ENCODE measurements at regions not wholly inside any gene's neighbourhood (a gene's known extent, or its start where the extent isn't known, plus 50 kb on each side); places are given as distances from the start of the nearest gene placed in this dataset.

GRCh38 chr2:226431288-226431948 lies 368.2 kb downstream of the IRS1 start:
- peak; percentile 49 for DNase-seq (ENCODE audit: low read depth)

- DNase-seq (ENCODE audit: low read depth) = no peak
Observed at GRCh38 chr2:226429476-226429875, 370.1 kb downstream of the IRS1 start.

DNA sequence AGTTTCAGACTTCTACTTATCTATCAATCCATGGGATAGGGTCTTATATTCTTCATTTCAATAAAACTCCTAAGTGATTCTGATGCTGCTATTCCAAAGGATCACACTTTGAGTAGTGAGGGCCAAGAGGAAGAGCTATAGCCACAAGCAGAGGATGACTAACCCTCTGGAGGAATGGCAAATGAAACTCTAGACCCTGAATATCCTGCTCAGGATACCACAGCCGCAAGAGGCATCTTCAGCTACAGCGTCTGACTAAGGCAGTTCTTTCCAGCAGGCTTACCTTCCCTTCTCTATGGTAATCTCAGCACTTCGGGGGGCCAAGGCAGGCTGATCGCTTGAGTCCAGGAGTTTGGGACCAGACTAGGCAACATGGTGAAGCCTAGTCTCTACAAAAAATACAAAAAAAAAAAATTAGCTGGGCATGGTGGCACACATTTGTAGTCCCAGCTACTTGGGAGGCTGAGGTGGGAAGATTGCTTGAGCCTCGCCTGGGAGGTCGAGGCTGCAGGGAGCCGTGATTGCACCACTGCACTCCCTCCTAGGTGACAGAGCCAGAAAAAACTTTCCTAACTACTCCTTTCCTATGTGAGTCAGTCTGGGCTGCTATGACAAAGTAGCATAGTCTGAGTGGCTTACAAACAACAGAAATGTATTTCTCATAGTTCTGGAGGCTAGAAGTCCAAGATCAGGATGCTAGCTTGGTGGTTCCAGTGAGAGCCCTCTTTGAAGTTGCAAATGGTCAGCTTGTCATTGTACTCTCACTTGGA lies 371.9 kb downstream of the IRS1 start:
- DNase-seq (ENCODE audit: low read depth) = peak; percentile 78

DNA sequence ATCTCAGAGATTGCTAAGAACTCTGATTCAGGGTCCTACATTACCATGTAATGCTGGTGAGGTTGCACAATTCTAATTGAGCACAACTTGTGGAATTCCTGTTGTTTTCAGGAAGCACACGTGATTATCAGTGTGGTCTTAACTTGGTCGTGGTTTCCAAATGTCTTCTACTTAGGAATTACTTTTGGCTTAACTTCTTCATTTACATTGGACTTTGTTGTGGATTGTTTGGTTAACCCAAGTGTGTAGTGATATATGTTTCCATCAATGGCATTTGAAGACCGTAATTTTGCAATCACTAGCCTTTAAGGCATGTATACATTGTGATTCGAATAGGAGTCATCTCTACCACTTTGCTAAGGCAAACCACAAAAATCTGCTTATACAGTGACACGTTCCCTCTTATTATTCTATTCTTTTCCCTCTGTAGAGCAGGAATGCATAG lies 373.3 kb downstream of the IRS1 start:
- peak; percentile 62 for DNase-seq (ENCODE audit: low read depth)

DNA sequence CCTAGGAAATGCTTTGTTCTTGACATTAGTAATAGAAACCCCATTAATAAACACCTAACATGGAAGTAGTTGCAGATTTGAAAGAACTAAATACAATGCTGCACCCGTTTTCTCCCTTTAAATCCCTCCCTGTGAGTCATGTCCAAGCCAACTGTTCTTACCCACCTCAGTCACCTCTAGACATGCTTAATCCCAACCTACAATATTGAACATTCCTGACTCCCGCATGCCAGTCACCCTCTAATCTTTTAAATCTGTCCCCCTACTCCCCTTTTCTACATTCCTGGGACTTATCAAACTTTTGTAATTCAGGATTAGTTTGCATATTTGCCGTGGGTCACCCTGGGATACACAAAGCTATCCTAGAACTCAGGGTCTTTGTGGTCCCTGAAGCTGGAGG lies 374.6 kb downstream of the IRS1 start:
- DNase-seq (ENCODE audit: low read depth) = no peak

GRCh38 chr2:226423498-226423960 lies 376.1 kb downstream of the IRS1 start:
- DNase-seq (ENCODE audit: low read depth) = no peak

GRCh38 chr2:226420646-226421045 lies 379.0 kb downstream of the IRS1 start:
- no peak for DNase-seq (ENCODE audit: low read depth)

DNA sequence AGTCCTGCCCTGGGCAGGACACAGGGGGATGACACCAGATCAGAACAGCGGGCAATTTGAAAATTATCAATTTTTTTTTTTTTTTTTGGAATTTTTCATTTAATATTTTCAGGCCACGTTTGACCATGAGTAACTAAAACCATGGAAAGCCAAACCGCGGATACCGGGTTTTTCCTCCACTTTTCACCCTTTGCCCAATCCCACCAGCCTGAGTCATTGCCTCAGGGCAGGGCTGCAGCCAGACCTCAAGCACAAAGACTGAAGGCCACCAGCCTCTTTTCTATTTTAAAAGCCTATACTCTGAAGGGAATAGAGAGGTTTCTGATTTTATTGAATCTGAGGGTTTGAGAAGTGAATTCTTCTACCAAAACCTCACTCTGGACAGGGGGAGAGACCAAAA lies 381.1 kb downstream of the IRS1 start:
- DNase-seq (ENCODE audit: low read depth) = no peak

- DNase-seq (ENCODE audit: low read depth) = no peak
Observed at GRCh38 chr2:226414335-226414734, 385.3 kb downstream of the IRS1 start.

GRCh38 chr2:226413498-226414130 lies 386.0 kb downstream of the IRS1 start:
- no peak for DNase-seq (ENCODE audit: low read depth)

DNA sequence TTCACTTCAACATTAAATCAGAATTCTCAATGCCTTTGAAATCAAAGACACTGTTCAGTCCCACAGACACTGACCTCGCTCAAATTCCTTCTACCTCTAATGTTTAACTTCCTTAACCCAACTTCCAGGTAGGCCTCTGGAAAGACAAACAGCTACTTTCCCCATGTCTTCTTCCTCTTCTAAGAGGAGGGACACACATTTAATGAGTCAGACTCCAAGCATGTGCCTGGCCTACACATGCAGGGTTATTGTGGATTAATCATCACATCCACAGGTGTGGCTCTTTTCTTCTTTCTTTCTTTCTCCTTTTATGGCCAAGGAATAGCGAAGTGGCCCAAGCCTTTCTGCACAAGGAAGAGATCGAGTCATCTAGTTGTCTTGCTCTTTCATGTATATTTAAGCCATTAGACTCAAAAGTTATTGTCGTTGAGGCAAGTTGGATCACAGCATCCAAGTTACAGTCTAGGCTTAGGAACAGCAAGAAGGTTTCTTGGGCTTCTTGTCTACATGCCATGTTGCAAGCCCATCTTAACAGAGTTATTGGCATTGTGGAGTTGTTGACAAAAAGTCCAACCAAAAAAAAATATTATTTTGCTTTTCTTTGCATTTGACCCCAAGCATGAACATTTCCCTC lies 387.8 kb downstream of the IRS1 start:
- no peak for DNase-seq (ENCODE audit: low read depth)

DNA sequence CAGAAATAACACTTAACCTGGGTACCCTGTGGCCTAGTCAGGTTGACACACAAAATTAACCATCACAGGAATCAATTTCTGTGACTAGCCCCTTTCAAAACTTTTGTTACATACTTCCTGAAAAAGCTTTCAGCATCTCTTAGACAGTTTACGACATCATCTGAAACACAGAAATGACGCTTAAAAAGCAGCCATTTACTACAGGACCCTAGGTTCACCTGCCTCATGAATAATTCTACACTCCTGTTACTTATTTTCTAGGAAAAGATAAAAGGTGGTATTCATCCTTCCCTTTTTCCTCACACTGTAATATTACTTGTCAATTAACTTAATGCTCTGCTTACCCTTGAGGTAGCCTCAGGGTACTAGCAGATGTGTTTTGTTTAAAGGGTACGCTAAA lies 388.4 kb downstream of the IRS1 start:
- no peak for DNase-seq (ENCODE audit: low read depth)

DNA sequence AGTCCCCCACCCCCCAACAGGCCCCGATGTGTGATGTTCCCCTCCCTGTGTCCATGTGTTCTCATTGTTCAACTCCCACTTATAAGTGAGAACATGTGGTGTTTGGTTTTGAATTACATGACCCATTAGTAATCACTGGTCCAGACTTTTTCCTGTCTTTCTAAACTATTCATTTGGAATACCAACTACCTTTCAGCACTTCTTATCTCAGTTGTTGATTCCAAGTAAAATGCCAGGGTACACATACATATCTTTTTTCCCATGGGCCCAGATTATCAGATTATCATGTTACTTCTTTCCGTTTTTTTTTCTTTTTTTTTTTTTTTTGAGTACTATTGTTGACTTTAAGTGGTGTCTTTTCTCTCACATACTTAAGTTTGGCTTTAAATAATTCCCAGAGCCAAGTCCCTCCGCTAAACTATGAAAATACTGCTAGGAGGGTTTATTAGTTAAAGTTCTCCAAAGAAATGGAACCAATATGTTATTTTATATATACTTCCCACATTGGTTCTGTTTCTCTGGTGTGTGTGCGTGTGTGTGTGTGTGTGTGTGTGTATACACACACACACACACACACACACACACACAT lies 389.3 kb downstream of the IRS1 start:
- DNase-seq (ENCODE audit: low read depth) = no peak

GRCh38 chr2:226409134-226409533 lies 390.5 kb downstream of the IRS1 start:
- DNase-seq (ENCODE audit: low read depth) = no peak

DNA sequence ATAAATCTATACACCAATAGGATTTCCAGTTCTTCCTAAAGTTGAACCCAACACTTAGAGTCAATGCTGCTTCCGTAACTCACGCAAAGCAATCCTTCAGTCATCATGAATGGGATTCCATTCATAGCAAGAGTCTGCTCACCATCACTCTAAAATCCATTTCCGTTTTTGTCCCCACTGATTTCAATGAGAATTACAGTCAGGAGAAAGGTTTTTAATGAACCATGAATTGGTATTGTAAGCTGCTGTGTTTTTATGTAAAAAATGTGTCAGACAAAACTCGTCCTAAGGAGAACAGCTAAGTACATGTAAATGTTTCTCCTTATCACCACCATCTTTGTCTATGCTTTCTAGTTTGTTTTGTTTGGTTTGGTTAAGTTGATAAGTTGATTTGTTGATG lies 391.5 kb downstream of the IRS1 start:
- DNase-seq (ENCODE audit: low read depth) = no peak

DNA sequence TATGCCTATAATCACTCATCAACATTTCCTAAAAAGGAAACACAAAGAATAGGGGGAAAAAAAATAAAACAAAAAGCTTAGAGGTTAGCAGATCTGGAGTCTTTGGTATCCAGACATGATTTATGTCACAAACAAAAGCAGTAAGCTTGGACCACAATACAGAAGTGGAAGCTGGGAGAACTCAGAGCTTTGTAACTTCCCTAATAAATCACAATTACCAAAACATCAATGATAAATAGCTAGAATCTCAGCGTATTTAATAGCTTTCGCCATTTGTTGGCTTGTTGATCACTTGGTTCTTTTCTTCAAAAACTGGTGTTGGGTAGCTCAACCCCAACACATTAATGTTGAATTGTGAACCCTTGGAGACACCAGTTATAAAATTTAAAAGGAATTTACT lies 392.5 kb downstream of the IRS1 start:
- DNase-seq (ENCODE audit: low read depth) = no peak

DNA sequence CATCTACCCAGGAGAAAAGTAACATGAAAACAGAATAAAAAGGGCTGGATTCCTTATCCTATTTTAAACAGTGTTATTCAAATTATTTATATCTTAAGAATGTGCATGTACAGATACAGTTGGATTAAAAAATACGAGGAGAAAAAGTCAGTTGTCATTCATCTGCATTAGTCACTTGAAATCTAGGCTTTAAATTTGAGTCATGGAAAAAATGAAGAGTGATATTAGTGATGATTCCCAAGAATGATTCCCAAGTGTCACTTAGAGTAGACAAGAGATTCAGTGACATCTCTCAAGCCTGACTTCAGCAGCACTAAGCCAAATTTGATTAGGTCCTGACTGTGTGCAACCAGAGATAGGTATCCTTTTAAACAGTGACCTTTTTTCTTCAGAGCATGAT lies 394.2 kb downstream of the IRS1 start:
- no peak for DNase-seq (ENCODE audit: low read depth)

DNA sequence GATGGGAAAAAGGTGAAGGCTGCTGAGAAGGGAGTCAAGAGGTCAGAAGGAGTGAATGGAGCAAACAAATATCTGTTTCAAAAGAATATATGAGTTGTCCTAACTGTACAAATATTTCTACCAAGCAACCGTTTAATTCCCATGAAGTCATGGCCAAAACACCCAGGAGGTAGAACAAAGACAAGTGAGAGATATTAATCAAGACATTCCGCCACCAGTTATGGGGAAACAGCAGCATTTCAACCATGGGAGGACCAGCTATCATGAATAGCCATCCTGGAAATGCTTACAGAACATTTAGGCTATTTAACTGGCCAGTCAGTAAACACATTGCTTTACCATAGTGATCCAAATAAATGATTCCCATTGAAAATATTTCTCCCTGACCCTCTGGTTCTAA lies 396.3 kb downstream of the IRS1 start:
- DNase-seq (ENCODE audit: low read depth) = no peak

DNA sequence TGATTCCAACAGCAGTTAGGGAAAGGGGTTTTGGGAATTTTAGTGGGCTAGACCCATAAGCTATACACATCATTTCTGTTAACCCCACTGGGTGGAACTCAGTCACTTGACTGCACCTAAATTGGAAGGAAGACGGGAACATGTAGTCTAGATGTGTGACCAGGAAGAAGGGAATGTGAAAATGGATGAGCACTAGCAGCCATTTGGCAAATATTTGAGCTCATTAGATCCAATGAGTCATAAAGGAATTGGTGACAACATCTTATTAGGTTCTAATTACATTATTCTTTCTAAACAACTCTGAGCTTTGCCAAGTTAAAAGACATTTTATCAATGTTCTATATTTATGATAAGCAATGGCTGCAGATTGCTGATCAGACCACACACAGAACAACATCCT lies 400.6 kb downstream of the IRS1 start:
- no peak for DNase-seq (ENCODE audit: low read depth)

GRCh38 chr2:226398580-226398979 lies 401.0 kb downstream of the IRS1 start:
- no peak for DNase-seq (ENCODE audit: low read depth)

DNA sequence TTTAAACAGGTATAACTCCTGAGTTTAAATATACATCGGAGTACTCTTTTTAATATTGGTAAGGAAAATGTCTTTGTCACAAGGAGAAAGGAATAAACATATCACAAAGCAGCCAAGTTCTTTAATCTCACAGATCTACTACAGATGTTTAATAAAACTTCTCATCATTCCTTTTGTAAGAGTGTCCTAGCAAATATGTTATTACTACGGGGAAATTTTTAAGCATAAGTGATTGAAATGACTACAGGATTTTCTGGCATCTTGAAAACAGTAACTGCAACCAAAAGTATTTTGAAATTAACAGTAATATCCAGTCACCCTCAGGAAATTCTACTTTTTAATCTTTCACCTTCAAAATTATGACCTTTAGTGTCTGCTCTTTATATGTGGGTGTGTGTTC lies 403.1 kb downstream of the IRS1 start:
- peak; percentile 37 for DNase-seq (ENCODE audit: low read depth)

DNA sequence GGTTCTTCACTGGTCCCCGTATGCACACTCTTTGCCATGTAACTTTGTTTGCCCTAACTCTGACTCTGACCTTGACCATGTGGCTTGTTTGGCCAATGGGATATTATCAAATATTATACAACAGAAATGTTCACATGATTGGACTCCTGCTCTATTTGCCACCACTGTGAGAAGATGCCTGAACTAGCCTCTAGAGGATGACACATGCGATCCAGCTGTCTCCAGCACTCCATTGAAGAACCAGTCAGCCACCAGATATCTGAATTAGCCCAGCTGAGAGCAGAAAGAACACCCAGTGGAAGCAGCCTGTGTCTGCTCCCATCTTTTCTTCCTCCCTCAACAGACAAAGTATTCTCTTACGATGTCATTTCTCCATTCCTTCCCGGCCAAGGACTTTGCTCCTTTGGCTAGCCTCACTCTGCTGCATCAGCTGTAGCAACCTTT lies 412.1 kb downstream of the IRS1 start:
- no peak for DNase-seq (ENCODE audit: low read depth)

Measured in GM04503 (cell line).